Tibial nerve (tissue), 4 donors: ENCODE measurements at regions not wholly inside any gene's neighbourhood (a gene's known extent, or its start where the extent isn't known, plus 50 kb on each side); places are given as distances from the start of the nearest gene placed in this dataset.

Source experiments
- DNase-seq, 2 donors: peaks; one replicate each; pipeline ENCODE4 v3.0.0-alpha.2; 2019; ENCODE audit warnings: low spot score in 2 of 2
- H3K27ac ChIP-seq, 4 donors: fragments of 200-600 bp; sonication (generic) in 3 of 4; one replicate each; pipeline ENCODE4 v1.5.1; 2017 to 2019; ENCODE audit warnings: mild to moderate bottlenecking in 1 of 4
- H3K27me3 ChIP-seq, 2 donors: fragments of 200-600 bp; sonication (generic) in 1 of 2; one replicate each; pipeline versions ENCODE4 v1.5.1 to v1.6.0; 2017 to 2019
- H3K36me3 ChIP-seq, 3 donors: fragments of 200-600 bp; sonication (generic); one replicate each; pipeline ENCODE4 v1.5.1; 2018 to 2019
- H3K4me1 ChIP-seq, 4 donors: fragments of 200-600 bp; sonication (generic) in 3 of 4; one replicate each; pipeline ENCODE4 v1.5.1; 2017 to 2019
- H3K4me3 ChIP-seq, 4 donors: fragments of 200-600 bp; sonication (generic) in 3 of 4; one replicate each; pipeline ENCODE4 v1.5.1; 2017 to 2019; ENCODE audit warnings: mild to moderate bottlenecking in 1 of 4, moderate library complexity in 1 of 4
- H3K9me3 ChIP-seq, 4 donors: fragments of 200-600 bp; sonication (generic) in 3 of 4; one replicate each; pipeline ENCODE4 v1.5.1; 2017 to 2019
- CTCF ChIP-seq, 5 experiments: fragments of 200-600 bp in 3 of 5; fragments of 450-650 bp in 2 of 5; sonication (generic) in 3 of 5; IDR thresholded peaks; one replicate each; pipeline ENCODE4 v1.5.1; 2016 to 2019; ENCODE audit warnings: antibody characterized with exemption in 5 of 5, mild to moderate bottlenecking in 3 of 5, moderate library complexity in 2 of 5
- EP300 ChIP-seq, 2 donors: sonication (generic); formaldehyde crosslinking; IDR thresholded peaks; one replicate each; pipeline ENCODE4 v1.6.1; 2017; ENCODE audit warnings: antibody characterized with exemption in 2 of 2, mild to moderate bottlenecking in 1 of 2
- POLR2A ChIP-seq, 2 donors: fragments of 450-650 bp; IDR thresholded peaks; one replicate each; pipeline ENCODE4 v1.6.1; 2017; ENCODE audit warnings: antibody characterized with exemption in 2 of 2, mild to moderate bottlenecking in 2 of 2, moderate library complexity in 2 of 2
- WGBS, 2 donors: methylation state at CpG; one replicate each; pipeline ENCODE4 v1.1.5; 2018; 5-methylcytosine and 5-hydroxymethylcytosine counted together

- WGBS, 2 donors: 30 to 51% methylated on average over 2 of the region's 2 CpGs
- TF ChIP-seq EP300 (IDR thresholded peaks at IDR 0.05): no peak
- no peak for TF ChIP-seq CTCF (IDR thresholded peaks at IDR 0.05)
- no peak for TF ChIP-seq POLR2A (IDR thresholded peaks at IDR 0.05)
- H3K9me3 ChIP-seq: no peaks in the 10 kb centered on the region
- no peak overlapping the region for H3K4me3 ChIP-seq
- H3K27ac ChIP-seq: no peak overlapping the region
- peaks cover 0 to 7% (median 0%) of the 10 kb centered on the region in 4 donors for H3K4me1 ChIP-seq
- DNase-seq: no peak
- no peaks in the 10 kb centered on the region for H3K27me3 ChIP-seq
- no peaks in the 10 kb centered on the region for H3K36me3 ChIP-seq
Observed at GRCh38 chr20:9981829-9982228, 53.0 kb upstream of the ANKEF1 start.

- no peak overlapping the region for H3K4me3 ChIP-seq
- no peaks in the 10 kb centered on the region for H3K36me3 ChIP-seq
- DNase-seq: peak in 1 of 2 donors; percentile 77
- no peaks in the 10 kb centered on the region for H3K27me3 ChIP-seq
- TF ChIP-seq EP300 (IDR thresholded peaks at IDR 0.05): peak in 1 of 2 donors; percentile 42
- no peak for TF ChIP-seq POLR2A (IDR thresholded peaks at IDR 0.05)
- peak; percentile 43 to 84 (median 73) for TF ChIP-seq CTCF (IDR thresholded peaks at IDR 0.05)
- WGBS, 2 donors: 21 to 22% methylated on average over 6 of the region's 6 CpGs
- H3K9me3 ChIP-seq: no peaks in the 10 kb centered on the region
- no peak overlapping the region for H3K27ac ChIP-seq
- H3K4me1 ChIP-seq: peaks cover 0 to 7% (median 0%) of the 10 kb centered on the region in 4 donors
Observed at GRCh38 chr20:9978397-9979004, 56.3 kb upstream of the ANKEF1 start.

- no peak overlapping the region for H3K27ac ChIP-seq
- TF ChIP-seq CTCF (IDR thresholded peaks at IDR 0.05) (no peak), EP300 (IDR thresholded peaks at IDR 0.05) (no peak), POLR2A (IDR thresholded peaks at IDR 0.05) (no peak)
- H3K27me3 ChIP-seq: no peaks in the 10 kb centered on the region
- no peaks in the 10 kb centered on the region for H3K9me3 ChIP-seq
- WGBS, 2 donors: 14 to 32% methylated on average over 1 of the region's 1 CpG
- H3K4me1 ChIP-seq: peaks cover 0 to 7% (median 0%) of the 10 kb centered on the region in 4 donors
- no peaks in the 10 kb centered on the region for H3K36me3 ChIP-seq
- no peak overlapping the region for H3K4me3 ChIP-seq
- DNase-seq: no peak
Observed at GRCh38 chr20:9977629-9978028, 57.2 kb upstream of the ANKEF1 start.

GRCh38 chr20:9974324-9974723 is 60.5 kb upstream of the ANKEF1 start:
- Histone ChIP-seq H3K9me3 (no peaks in the 10 kb centered on the region), H3K4me3 (no peak overlapping the region), H3K27me3 (no peaks in the 10 kb centered on the region), H3K4me1 (peaks cover 0 to 7% (median 0%) of the 10 kb centered on the region in 4 donors), H3K36me3 (no peaks in the 10 kb centered on the region), H3K27ac (no peak overlapping the region)
- TF ChIP-seq POLR2A (IDR thresholded peaks at IDR 0.05): no peak
- TF ChIP-seq EP300 (IDR thresholded peaks at IDR 0.05): no peak
- no peak for TF ChIP-seq CTCF (IDR thresholded peaks at IDR 0.05)
- no peak for DNase-seq
- WGBS, 2 donors: 63 to 70% methylated on average over 2 of the region's 2 CpGs

- Histone ChIP-seq H3K36me3 (no peaks in the 10 kb centered on the region), H3K27ac (no peak overlapping the region), H3K27me3 (no peaks in the 10 kb centered on the region), H3K9me3 (no peaks in the 10 kb centered on the region), H3K4me1 (no peaks in the 10 kb centered on the region), H3K4me3 (no peak overlapping the region)
- no peak for DNase-seq
- no peak for TF ChIP-seq CTCF (IDR thresholded peaks at IDR 0.05)
- 79 to 90% methylated on average over 1 of the region's 1 CpG for WGBS, 2 donors
Observed at GRCh38 chr20:9971746-9972145, 63.0 kb upstream of the ANKEF1 start.
